ENCODE measurements at regions not wholly inside any gene's neighbourhood (a gene's known extent, or its start where the extent isn't known, plus 50 kb on each side); places are given as distances from the start of the nearest gene placed in this dataset.

DNA sequence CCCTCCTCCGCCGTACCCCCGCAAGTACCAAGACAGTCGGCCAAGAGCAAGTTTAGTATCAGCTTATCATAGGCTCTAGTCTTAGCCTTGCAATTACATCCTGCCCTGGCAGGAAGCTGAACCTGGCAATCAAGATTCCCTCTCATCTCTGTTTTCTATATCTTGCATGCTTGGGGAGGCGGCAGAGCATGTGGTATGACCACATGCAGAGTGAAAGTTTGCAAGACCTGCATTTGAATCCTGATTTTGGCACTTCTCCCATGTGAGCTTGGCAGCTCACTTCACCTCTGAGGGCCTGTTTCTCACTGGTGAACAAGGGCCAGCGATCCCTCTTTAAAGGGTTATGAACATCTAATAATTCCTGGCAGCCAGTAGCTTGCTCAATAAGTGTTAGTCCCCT, 106.1 kb upstream of the FRMD4B start:
- WGBS (ENCODE audit: low lambda C conversion rate), result 73% methylated on average over 6 of the region's 6 CpGs
- CTCF ChIA-PET, result interaction anchor here (1.0 to 1.5 kb wide), 2 partner anchors 41 to 330 kb away, joined by 3 read pairs; no protein-coding TSS in a partner anchor
- no peaks in the 10 kb centered on the region for H3F3A ChIP-seq (replicated peaks; ENCODE audit: insufficient read depth)

DNA sequence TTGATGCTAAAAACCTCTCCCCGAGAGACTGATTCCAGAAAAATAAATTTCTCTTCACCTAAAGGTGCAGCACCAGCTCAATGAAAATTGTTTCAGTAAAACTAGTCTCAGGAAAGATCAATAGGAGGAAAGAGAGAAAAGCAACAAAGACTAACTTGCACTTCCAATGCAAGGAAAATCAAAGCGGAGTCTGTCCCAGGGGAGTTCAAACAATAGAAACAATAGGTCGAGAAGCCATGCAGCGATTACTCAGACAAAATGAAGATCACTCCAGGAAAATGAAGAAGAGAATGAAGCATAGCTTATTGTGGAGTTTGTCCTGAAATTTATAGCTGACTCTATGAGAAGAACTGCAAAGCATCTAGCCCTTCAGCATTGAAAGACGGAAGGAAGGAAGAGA, 105.1 kb upstream of the FRMD4B start:
- Histone ChIP-seq H3K9me2 (no peaks in the 10 kb centered on the region), H3K36me3 (replicated peaks in 1 of 2; ENCODE audit: control insufficient read depth in 1 of 2, insufficient read depth in 2 of 2, low read length in 1 of 2) (no peaks in the 10 kb centered on the region), H3K4me3 (ENCODE audit: low read depth in 2 of 2, low read length in 1 of 2) (no peak overlapping the region), H3K9ac (no peak overlapping the region), H3F3A (replicated peaks; ENCODE audit: insufficient read depth) (no peaks in the 10 kb centered on the region), H3K4me1 (ENCODE audit: control insufficient read depth in 1 of 2, insufficient read depth in 2 of 2, low read depth in 1 of 2, low read length in 1 of 2) (no peaks in the 10 kb centered on the region; a peak in 2 of 4 replicates), H2AFZ (ENCODE audit: low read depth) (no peak overlapping the region), H3K27ac (ENCODE audit: low read depth in 2 of 2, low read length in 1 of 2) (no peak overlapping the region), H4K20me1 (ENCODE audit: insufficient read depth) (no peaks in the 10 kb centered on the region), H3K9me3 (no peaks in the 10 kb centered on the region), H3K79me2 (ENCODE audit: insufficient read depth) (no peaks in the 10 kb centered on the region), H3K27me3 (ENCODE audit: insufficient read depth) (no peaks in the 10 kb centered on the region), H3K4me2 (no peak overlapping the region)
- TF ChIP-seq RFX5 (IDR thresholded peaks at IDR 0.05; ENCODE audit: low read length), result no peak
- TF ChIP-seq, protein P1, sequence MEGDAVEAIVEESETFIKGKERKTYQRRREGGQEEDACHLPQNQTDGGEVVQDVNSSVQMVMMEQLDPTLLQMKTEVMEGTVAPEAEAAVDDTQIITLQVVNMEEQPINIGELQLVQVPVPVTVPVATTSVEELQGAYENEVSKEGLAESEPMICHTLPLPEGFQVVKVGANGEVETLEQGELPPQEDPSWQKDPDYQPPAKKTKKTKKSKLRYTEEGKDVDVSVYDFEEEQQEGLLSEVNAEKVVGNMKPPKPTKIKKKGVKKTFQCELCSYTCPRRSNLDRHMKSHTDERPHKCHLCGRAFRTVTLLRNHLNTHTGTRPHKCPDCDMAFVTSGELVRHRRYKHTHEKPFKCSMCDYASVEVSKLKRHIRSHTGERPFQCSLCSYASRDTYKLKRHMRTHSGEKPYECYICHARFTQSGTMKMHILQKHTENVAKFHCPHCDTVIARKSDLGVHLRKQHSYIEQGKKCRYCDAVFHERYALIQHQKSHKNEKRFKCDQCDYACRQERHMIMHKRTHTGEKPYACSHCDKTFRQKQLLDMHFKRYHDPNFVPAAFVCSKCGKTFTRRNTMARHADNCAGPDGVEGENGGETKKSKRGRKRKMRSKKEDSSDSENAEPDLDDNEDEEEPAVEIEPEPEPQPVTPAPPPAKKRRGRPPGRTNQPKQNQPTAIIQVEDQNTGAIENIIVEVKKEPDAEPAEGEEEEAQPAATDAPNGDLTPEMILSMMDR (IDR thresholded peaks at IDR 0.05), result no peak
- no peak for TF ChIP-seq SMC3 (IDR thresholded peaks at IDR 0.05; ENCODE audit: low read depth, low read length)
- no peak for TF ChIP-seq FOXM1 (IDR thresholded peaks at IDR 0.05; ENCODE audit: low read depth)
- TF ChIP-seq, protein P2, sequence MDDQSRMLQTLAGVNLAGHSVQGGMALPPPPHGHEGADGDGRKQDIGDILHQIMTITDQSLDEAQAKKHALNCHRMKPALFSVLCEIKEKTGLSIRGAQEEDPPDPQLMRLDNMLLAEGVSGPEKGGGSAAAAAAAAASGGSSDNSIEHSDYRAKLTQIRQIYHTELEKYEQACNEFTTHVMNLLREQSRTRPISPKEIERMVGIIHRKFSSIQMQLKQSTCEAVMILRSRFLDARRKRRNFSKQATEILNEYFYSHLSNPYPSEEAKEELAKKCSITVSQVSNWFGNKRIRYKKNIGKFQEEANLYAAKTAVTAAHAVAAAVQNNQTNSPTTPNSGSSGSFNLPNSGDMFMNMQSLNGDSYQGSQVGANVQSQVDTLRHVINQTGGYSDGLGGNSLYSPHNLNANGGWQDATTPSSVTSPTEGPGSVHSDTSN (IDR thresholded peaks at IDR 0.05), result no peak
- no peak for TF ChIP-seq TCF12 (IDR thresholded peaks at IDR 0.05)
- TF ChIP-seq, protein P3, sequence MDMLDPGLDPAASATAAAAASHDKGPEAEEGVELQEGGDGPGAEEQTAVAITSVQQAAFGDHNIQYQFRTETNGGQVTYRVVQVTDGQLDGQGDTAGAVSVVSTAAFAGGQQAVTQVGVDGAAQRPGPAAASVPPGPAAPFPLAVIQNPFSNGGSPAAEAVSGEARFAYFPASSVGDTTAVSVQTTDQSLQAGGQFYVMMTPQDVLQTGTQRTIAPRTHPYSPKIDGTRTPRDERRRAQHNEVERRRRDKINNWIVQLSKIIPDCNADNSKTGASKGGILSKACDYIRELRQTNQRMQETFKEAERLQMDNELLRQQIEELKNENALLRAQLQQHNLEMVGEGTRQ (IDR thresholded peaks at IDR 0.05; ENCODE audit: borderline replicate concordance, low read depth, low read length), result no peak
- TF ChIP-seq, protein P4, sequence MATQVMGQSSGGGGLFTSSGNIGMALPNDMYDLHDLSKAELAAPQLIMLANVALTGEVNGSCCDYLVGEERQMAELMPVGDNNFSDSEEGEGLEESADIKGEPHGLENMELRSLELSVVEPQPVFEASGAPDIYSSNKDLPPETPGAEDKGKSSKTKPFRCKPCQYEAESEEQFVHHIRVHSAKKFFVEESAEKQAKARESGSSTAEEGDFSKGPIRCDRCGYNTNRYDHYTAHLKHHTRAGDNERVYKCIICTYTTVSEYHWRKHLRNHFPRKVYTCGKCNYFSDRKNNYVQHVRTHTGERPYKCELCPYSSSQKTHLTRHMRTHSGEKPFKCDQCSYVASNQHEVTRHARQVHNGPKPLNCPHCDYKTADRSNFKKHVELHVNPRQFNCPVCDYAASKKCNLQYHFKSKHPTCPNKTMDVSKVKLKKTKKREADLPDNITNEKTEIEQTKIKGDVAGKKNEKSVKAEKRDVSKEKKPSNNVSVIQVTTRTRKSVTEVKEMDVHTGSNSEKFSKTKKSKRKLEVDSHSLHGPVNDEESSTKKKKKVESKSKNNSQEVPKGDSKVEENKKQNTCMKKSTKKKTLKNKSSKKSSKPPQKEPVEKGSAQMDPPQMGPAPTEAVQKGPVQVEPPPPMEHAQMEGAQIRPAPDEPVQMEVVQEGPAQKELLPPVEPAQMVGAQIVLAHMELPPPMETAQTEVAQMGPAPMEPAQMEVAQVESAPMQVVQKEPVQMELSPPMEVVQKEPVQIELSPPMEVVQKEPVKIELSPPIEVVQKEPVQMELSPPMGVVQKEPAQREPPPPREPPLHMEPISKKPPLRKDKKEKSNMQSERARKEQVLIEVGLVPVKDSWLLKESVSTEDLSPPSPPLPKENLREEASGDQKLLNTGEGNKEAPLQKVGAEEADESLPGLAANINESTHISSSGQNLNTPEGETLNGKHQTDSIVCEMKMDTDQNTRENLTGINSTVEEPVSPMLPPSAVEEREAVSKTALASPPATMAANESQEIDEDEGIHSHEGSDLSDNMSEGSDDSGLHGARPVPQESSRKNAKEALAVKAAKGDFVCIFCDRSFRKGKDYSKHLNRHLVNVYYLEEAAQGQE (IDR thresholded peaks at IDR 0.05; ENCODE audit: low read depth, low read length), result no peak
- TF ChIP-seq, protein P5, sequence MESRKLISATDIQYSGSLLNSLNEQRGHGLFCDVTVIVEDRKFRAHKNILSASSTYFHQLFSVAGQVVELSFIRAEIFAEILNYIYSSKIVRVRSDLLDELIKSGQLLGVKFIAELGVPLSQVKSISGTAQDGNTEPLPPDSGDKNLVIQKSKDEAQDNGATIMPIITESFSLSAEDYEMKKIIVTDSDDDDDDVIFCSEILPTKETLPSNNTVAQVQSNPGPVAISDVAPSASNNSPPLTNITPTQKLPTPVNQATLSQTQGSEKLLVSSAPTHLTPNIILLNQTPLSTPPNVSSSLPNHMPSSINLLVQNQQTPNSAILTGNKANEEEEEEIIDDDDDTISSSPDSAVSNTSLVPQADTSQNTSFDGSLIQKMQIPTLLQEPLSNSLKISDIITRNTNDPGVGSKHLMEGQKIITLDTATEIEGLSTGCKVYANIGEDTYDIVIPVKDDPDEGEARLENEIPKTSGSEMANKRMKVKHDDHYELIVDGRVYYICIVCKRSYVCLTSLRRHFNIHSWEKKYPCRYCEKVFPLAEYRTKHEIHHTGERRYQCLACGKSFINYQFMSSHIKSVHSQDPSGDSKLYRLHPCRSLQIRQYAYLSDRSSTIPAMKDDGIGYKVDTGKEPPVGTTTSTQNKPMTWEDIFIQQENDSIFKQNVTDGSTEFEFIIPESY (IDR thresholded peaks at IDR 0.05; ENCODE audit: borderline replicate concordance, low read depth), result no peak
- no peak for TF ChIP-seq RCOR1 (IDR thresholded peaks at IDR 0.05; ENCODE audit: low read length)
- TF ChIP-seq GABPA (IDR thresholded peaks at IDR 0.05; ENCODE audit: low read depth), result no peak
- TF ChIP-seq ELF1 (IDR thresholded peaks at IDR 0.05), result no peak
- DNase-seq, result no peak
- ChIA-PET CTCF (interaction anchor here (1.0 to 1.5 kb wide), 3 partner anchors 40 to 165 kb away, joined by 3 to 4 read pairs (median 3); no protein-coding TSS in a partner anchor), POLR2A (interaction anchor here (0.8 kb wide), 1 partner anchor 8 kb away, joined by 3 read pairs; no protein-coding TSS in a partner anchor)
- WGBS (ENCODE audit: low lambda C conversion rate), result 54% methylated on average over 5 of the region's 5 CpGs

More for the DNA sequence above, 106.1 kb upstream of the FRMD4B start:
- no peak overlapping the region for H3K9ac ChIP-seq
- no peaks in the 10 kb centered on the region for H4K20me1 ChIP-seq (ENCODE audit: insufficient read depth)
- peaks cover 0 to 2% of the 10 kb centered on the region in 2 experiments; a peak in 2 of 4 replicates for H3K4me1 ChIP-seq (ENCODE audit: control insufficient read depth in 1 of 2, insufficient read depth in 2 of 2, low read depth in 1 of 2, low read length in 1 of 2)
- H3K36me3 ChIP-seq (replicated peaks in 1 of 2; ENCODE audit: control insufficient read depth in 1 of 2, insufficient read depth in 2 of 2, low read length in 1 of 2), result no peaks in the 10 kb centered on the region
- no peaks in the 10 kb centered on the region for H3K27me3 ChIP-seq (ENCODE audit: insufficient read depth)
- H2AFZ ChIP-seq (ENCODE audit: low read depth), result no peak overlapping the region
- H3K9me2 ChIP-seq, result no peaks in the 10 kb centered on the region
- no peaks in the 10 kb centered on the region for H3K79me2 ChIP-seq (ENCODE audit: insufficient read depth)
- H3K4me2 ChIP-seq, result no peak overlapping the region
- DNase-seq, result no peak
- TF ChIP-seq FOXM1 (IDR thresholded peaks at IDR 0.05; ENCODE audit: low read depth), result no peak
- TF ChIP-seq SIN3A (IDR thresholded peaks at IDR 0.05; ENCODE audit: borderline replicate concordance, low read depth, low read length), result no peak
- no peak for TF ChIP-seq EZH2phosphoT487 (IDR thresholded peaks at IDR 0.05; ENCODE audit: borderline replicate concordance, low read depth)
- H3K9me3 ChIP-seq, result no peaks in the 10 kb centered on the region
- no peak overlapping the region for H3K27ac ChIP-seq (ENCODE audit: low read depth in 2 of 2, low read length in 1 of 2)
- POLR2A ChIA-PET, result no interaction called here
- H3K4me3 ChIP-seq (ENCODE audit: low read depth in 2 of 2, low read length in 1 of 2), result no peak overlapping the region

Measured in SK-N-SH (cell line).